HG02763 (cell line): ENCODE measurements at regions not wholly inside any gene's neighbourhood (a gene's known extent, or its start where the extent isn't known, plus 50 kb on each side); places are given as distances from the start of the nearest gene placed in this dataset.
"Not testable (repeated sequence)": the region's sequence is repeated elsewhere in the genome, so short reads cannot be mapped to it uniquely, and the experiment has no call there.

ENCODE experiments used
- ATAC-seq: cut with Tn5 transposase; IDR thresholded peaks from one replicate; pipeline ENCODE4 v1.9.1; 2021; ENCODE audit warnings: mild to moderate bottlenecking, moderate library complexity; ENCODE audit not compliant: unreplicated experiment

- ATAC-seq: no peak
Measured at GRCh38 chr4:153099391-153100140, 104.7 kb upstream of the TRIM2 start.

GRCh38 chr4:153106736-153107135, 97.5 kb upstream of the TRIM2 start:
- ATAC-seq: not testable (repeated sequence)

- no peak for ATAC-seq
Measured at GRCh38 chr4:153107246-153107645, 97.0 kb upstream of the TRIM2 start.

GRCh38 chr4:153109296-153109849, 94.9 kb upstream of the TRIM2 start:
- no peak for ATAC-seq

GRCh38 chr4:153110739-153111138, 93.5 kb upstream of the TRIM2 start:
- no peak for ATAC-seq

- no peak for ATAC-seq
Measured at GRCh38 chr4:153111426-153112040, 92.7 kb upstream of the TRIM2 start.

- no peak for ATAC-seq
Measured at GRCh38 chr4:153112041-153112441, 92.2 kb upstream of the TRIM2 start.

GRCh38 chr4:153113061-153113837, 91.0 kb upstream of the TRIM2 start:
- no peak for ATAC-seq

GRCh38 chr4:153113838-153114105, 90.5 kb upstream of the TRIM2 start:
- ATAC-seq: no peak

- ATAC-seq: no peak
Measured at GRCh38 chr4:153114771-153115321, 89.4 kb upstream of the TRIM2 start.

GRCh38 chr4:153115322-153116290, 88.6 kb upstream of the TRIM2 start:
- peak; percentile 81 for ATAC-seq

- ATAC-seq: no peak
Measured at GRCh38 chr4:153116291-153116680, 88.0 kb upstream of the TRIM2 start.

- ATAC-seq: no peak
Measured at GRCh38 chr4:153116801-153117200, 87.4 kb upstream of the TRIM2 start.

GRCh38 chr4:153117554-153117953, 86.7 kb upstream of the TRIM2 start:
- ATAC-seq: no peak

- ATAC-seq: no peak
Measured at GRCh38 chr4:153119626-153120025, 84.6 kb upstream of the TRIM2 start.

- no peak for ATAC-seq
Measured at GRCh38 chr4:153120235-153120634, 84.0 kb upstream of the TRIM2 start.

GRCh38 chr4:153122855-153123254, 81.4 kb upstream of the TRIM2 start:
- ATAC-seq: no peak

GRCh38 chr4:153126137-153126536, 78.1 kb upstream of the TRIM2 start:
- ATAC-seq: no peak

GRCh38 chr4:153127760-153128494, 76.3 kb upstream of the TRIM2 start:
- peak; percentile 71 for ATAC-seq

- no peak for ATAC-seq
Measured at GRCh38 chr4:153131596-153131995, 72.6 kb upstream of the TRIM2 start.
